ENCODE measurements at regions not wholly inside any gene's neighbourhood (a gene's known extent, or its start where the extent isn't known, plus 50 kb on each side); places are given as distances from the start of the nearest gene placed in this dataset.

DNA sequence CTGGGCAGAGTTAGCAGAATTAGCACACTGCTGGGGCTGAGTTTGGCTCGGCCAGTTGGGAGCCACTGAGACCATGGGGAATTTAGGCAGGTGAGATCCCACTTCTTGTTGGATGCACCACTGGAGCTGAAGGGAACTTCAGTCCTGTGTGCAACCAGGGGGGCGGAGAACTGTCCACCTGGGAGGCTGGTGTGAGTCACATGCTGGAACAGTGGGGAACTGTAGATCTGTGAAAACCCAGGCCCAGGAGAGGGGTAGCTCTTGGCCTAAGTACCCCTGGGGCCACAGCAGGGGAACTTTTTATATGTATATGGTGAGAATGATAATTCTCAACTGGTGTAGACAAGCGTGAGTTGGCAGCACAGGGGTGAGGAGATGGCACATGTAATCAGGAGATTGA, 237.5 kb upstream of the KIF2A start:
- DNase-seq = no peak
- peaks cover 62% of the 10 kb centered on the region for H3K27me3 Mint-ChIP-seq (ENCODE audit: unreplicated experiment)
- no peaks in the 10 kb centered on the region for H3K9me3 Mint-ChIP-seq (ENCODE audit: low read depth, unreplicated experiment)
- TF ChIP-seq CTCF (IDR thresholded peaks at IDR 0.05; ENCODE audit: unreplicated experiment) = no peak
- H3K4me3 Mint-ChIP-seq (ENCODE audit: low read depth, unreplicated experiment) = no peak overlapping the region
- CTCF ChIA-PET = no interaction called here
- BruUV-seq (replicated peaks) = no TSS peak
- no peak overlapping the region for H3K27ac Mint-ChIP-seq (ENCODE audit: unreplicated experiment)
- no peaks in the 10 kb centered on the region for H3K4me1 Mint-ChIP-seq (ENCODE audit: low read depth, unreplicated experiment)
- intact Hi-C loops (cut with micrococcal nuclease; ENCODE audit: unreplicated experiment) = no loop called here
- H3K36me3 Mint-ChIP-seq (ENCODE audit: insufficient read depth, unreplicated experiment) = no peaks in the 10 kb centered on the region

DNA sequence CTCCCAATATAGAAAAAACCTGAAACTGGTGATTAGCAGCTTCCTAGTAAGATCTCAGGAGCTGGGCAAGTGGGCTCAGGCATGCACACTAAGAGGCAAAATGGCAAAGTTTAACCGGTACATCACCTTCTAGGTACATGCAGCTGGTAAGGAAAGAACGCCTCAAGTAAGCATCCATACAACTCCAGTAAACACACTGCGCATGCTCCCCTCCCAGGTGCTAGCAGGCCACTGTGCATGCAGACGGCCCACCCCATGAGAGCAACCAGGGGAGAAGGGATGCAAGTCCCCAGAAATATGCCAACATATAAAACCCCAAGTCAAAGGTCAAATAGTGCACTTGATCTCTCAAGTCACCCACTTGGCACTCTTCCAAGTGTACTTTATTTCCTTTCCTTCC, 228.6 kb upstream of the KIF2A start:
- no peak overlapping the region for H3K4me3 Mint-ChIP-seq (ENCODE audit: low read depth, unreplicated experiment)
- BruUV-seq (replicated peaks) = no TSS peak
- peaks cover 32% of the 10 kb centered on the region for H3K4me1 Mint-ChIP-seq (ENCODE audit: low read depth, unreplicated experiment)
- no peak for TF ChIP-seq CTCF (IDR thresholded peaks at IDR 0.05; ENCODE audit: unreplicated experiment)
- peaks cover 31% of the 10 kb centered on the region for H3K27me3 Mint-ChIP-seq (ENCODE audit: unreplicated experiment)
- CTCF ChIA-PET = no interaction called here
- no peaks in the 10 kb centered on the region for H3K9me3 Mint-ChIP-seq (ENCODE audit: low read depth, unreplicated experiment)
- no peak for DNase-seq
- no peaks in the 10 kb centered on the region for H3K36me3 Mint-ChIP-seq (ENCODE audit: insufficient read depth, unreplicated experiment)
- intact Hi-C loops (cut with micrococcal nuclease; ENCODE audit: unreplicated experiment) = no loop called here
- H3K27ac Mint-ChIP-seq (ENCODE audit: unreplicated experiment) = no peak overlapping the region

GRCh38 chr5:62077823-62078550, 228.0 kb upstream of the KIF2A start:
- Mint-ChIP-seq H3K36me3 (ENCODE audit: insufficient read depth, unreplicated experiment) (no peaks in the 10 kb centered on the region), H3K9me3 (ENCODE audit: low read depth, unreplicated experiment) (no peaks in the 10 kb centered on the region), H3K4me3 (ENCODE audit: low read depth, unreplicated experiment) (no peak overlapping the region), H3K4me1 (ENCODE audit: low read depth, unreplicated experiment) (peaks cover 38% of the 10 kb centered on the region), H3K27me3 (ENCODE audit: unreplicated experiment) (peaks cover 28% of the 10 kb centered on the region), H3K27ac (ENCODE audit: unreplicated experiment) (no peak overlapping the region)
- DNase-seq = no peak
- intact Hi-C loops (cut with micrococcal nuclease; ENCODE audit: unreplicated experiment) = no loop called here
- BruUV-seq (replicated peaks) = no TSS peak
- TF ChIP-seq CTCF (IDR thresholded peaks at IDR 0.05; ENCODE audit: unreplicated experiment) = no peak
- CTCF ChIA-PET = no interaction called here

DNA sequence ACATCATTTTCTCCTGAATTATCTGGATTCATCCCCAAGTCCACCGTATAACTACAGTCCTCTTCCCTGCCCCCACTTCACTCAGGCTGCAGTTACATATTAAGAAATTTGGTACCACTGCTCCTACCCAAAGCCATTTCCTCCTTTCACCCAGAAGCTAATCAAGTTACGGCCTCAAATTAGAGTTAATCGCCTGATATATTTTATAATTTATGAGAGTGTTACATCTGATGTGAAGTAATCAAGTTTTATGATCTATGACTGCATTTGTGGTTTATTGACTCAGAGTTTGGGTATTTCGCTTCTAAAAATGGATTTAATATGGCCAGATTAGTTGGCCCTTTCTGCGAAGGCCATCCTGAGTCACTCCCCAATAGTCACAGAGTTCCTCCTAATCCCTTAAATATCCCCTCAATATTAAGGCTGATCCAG, 223.6 kb upstream of the KIF2A start:
- no peak for DNase-seq
- Mint-ChIP-seq H3K9me3 (ENCODE audit: low read depth, unreplicated experiment) (no peaks in the 10 kb centered on the region), H3K27me3 (ENCODE audit: unreplicated experiment) (peaks cover 48% of the 10 kb centered on the region), H3K36me3 (ENCODE audit: insufficient read depth, unreplicated experiment) (no peaks in the 10 kb centered on the region), H3K4me1 (ENCODE audit: low read depth, unreplicated experiment) (peaks cover 39% of the 10 kb centered on the region), H3K27ac (ENCODE audit: unreplicated experiment) (peak overlapping the region; percentile 3), H3K4me3 (ENCODE audit: low read depth, unreplicated experiment) (no peak overlapping the region)
- no TSS peak for BruUV-seq (replicated peaks)
- intact Hi-C loops (cut with micrococcal nuclease; ENCODE audit: unreplicated experiment) = no loop called here
- no peak for TF ChIP-seq CTCF (IDR thresholded peaks at IDR 0.05; ENCODE audit: unreplicated experiment)
- CTCF ChIA-PET = interaction anchor here (0.6 kb wide), 1 partner anchor 1517 kb away, joined by 5 read pairs; no protein-coding TSS in a partner anchor
